IPS DF 6.9 (cell line): ENCODE measurements at regions not wholly inside any gene's neighbourhood (a gene's known extent, or its start where the extent isn't known, plus 50 kb on each side); places are given as distances from the start of the nearest gene placed in this dataset.

Source experiments
- DNase-seq: peaks from one replicate; pipeline ENCODE4 v3.0.0-alpha.2; 2013; ENCODE audit warnings: low read depth, low spot score
- H3K27ac ChIP-seq: one replicate; pipeline ENCODE4 v1.5.1; 2013; ENCODE audit warnings: low read length, control low read depth
- H3K27me3 ChIP-seq: 2 replicates; pipeline ENCODE4 v1.6.1; 2013; ENCODE audit warnings: mild to moderate bottlenecking, low read length; ENCODE audit not compliant: control insufficient read depth, insufficient read depth
- H3K36me3 ChIP-seq: 2 replicates; pipeline ENCODE4 v1.6.1; 2013; ENCODE audit warnings: low read length; ENCODE audit not compliant: control insufficient read depth, insufficient read depth
- H3K4me1 ChIP-seq: 2 replicates; pipeline ENCODE4 v1.6.1; 2013; ENCODE audit warnings: low read length; ENCODE audit not compliant: control insufficient read depth, insufficient read depth
- H3K4me3 ChIP-seq: 2 replicates; pipeline ENCODE4 v1.5.1; 2013; ENCODE audit warnings: mild to moderate bottlenecking, low read length
- H3K9me3 ChIP-seq: 2 replicates; pipeline ENCODE4 v1.6.1; 2013; ENCODE audit warnings: low read length, inconsistent platforms; ENCODE audit not compliant: control insufficient read depth, insufficient read depth
- WGBS: extraction: QIAGEN DNeasy Blood & Tissue Kit; methylation state at CpG from one replicate; pipeline ENCODE4 v1.1.7; 2013; ENCODE audit warnings: mixed read lengths, missing lambda C conversion rate; ENCODE audit not compliant: insufficient read length, insufficient coverage; 5-methylcytosine and 5-hydroxymethylcytosine counted together

GRCh38 chr21:15506086-15506485 is 223.7 kb upstream of the USP25 start:
- Histone ChIP-seq H3K27me3 (no peaks in the 10 kb centered on the region), H3K27ac (no peak overlapping the region), H3K4me1 (no peaks in the 10 kb centered on the region), H3K4me3 (no peak overlapping the region), H3K36me3 (no peaks in the 10 kb centered on the region), H3K9me3 (no peaks in the 10 kb centered on the region)
- WGBS, result 100% methylated on average over 1 of the region's 1 CpG
- DNase-seq, result no peak

- H3K4me3 ChIP-seq, result no peak overlapping the region
- H3K9me3 ChIP-seq, result no peaks in the 10 kb centered on the region
- H3K27ac ChIP-seq, result no peak overlapping the region
- WGBS, result 100% methylated on average over 2 of the region's 3 CpGs
- no peaks in the 10 kb centered on the region for H3K4me1 ChIP-seq
- no peaks in the 10 kb centered on the region for H3K27me3 ChIP-seq
- H3K36me3 ChIP-seq, result no peaks in the 10 kb centered on the region
- no peak for DNase-seq
Observed at GRCh38 chr21:15508554-15508953, 221.2 kb upstream of the USP25 start.

GRCh38 chr21:15514073-15514946 is 215.5 kb upstream of the USP25 start:
- no peaks in the 10 kb centered on the region for H3K9me3 ChIP-seq
- H3K4me3 ChIP-seq, result no peak overlapping the region
- no peak for DNase-seq
- no peaks in the 10 kb centered on the region for H3K27me3 ChIP-seq
- no peaks in the 10 kb centered on the region for H3K36me3 ChIP-seq
- no CpG with 5 or more reads among the region's 8 CpGs for WGBS
- no peak overlapping the region for H3K27ac ChIP-seq
- no peaks in the 10 kb centered on the region for H3K4me1 ChIP-seq

GRCh38 chr21:15515908-15516307 is 213.9 kb upstream of the USP25 start:
- Histone ChIP-seq H3K27ac (no peak overlapping the region), H3K27me3 (no peaks in the 10 kb centered on the region), H3K4me1 (no peaks in the 10 kb centered on the region), H3K4me3 (no peak overlapping the region), H3K36me3 (no peaks in the 10 kb centered on the region), H3K9me3 (no peaks in the 10 kb centered on the region)
- DNase-seq, result no peak
- no CpG with 5 or more reads among the region's 2 CpGs for WGBS

- H3K4me1 ChIP-seq, result no peaks in the 10 kb centered on the region
- DNase-seq, result no peak
- no peak overlapping the region for H3K4me3 ChIP-seq
- no peaks in the 10 kb centered on the region for H3K27me3 ChIP-seq
- H3K36me3 ChIP-seq, result no peaks in the 10 kb centered on the region
- no peak overlapping the region for H3K27ac ChIP-seq
- 0 out of 2 replicates have a peak, but pooled peaks cover 1% of the 10 kb centered on the region for H3K9me3 ChIP-seq
Observed at GRCh38 chr21:15517394-15517793, 212.4 kb upstream of the USP25 start.

- Histone ChIP-seq H3K4me1 (no peaks in the 10 kb centered on the region), H3K27me3 (no peaks in the 10 kb centered on the region), H3K27ac (no peak overlapping the region), H3K4me3 (no peak overlapping the region), H3K9me3 (0 out of 2 replicates have a peak, but pooled peaks cover 1% of the 10 kb centered on the region), H3K36me3 (no peaks in the 10 kb centered on the region)
- WGBS, result no CpG with 5 or more reads among the region's 4 CpGs
- DNase-seq, result no peak
Observed at GRCh38 chr21:15520811-15521643, 208.8 kb upstream of the USP25 start.

- no CpG with 5 or more reads among the region's 5 CpGs for WGBS
- H3K36me3 ChIP-seq, result no peaks in the 10 kb centered on the region
- DNase-seq, result no peak
- H3K9me3 ChIP-seq, result 0 out of 2 replicates have a peak, but pooled peaks cover 1% of the 10 kb centered on the region
- no peak overlapping the region for H3K4me3 ChIP-seq
- no peak overlapping the region for H3K27ac ChIP-seq
- no peaks in the 10 kb centered on the region for H3K4me1 ChIP-seq
- no peaks in the 10 kb centered on the region for H3K27me3 ChIP-seq
Observed at GRCh38 chr21:15521644-15522001, 208.2 kb upstream of the USP25 start.

GRCh38 chr21:15522148-15522547 is 207.6 kb upstream of the USP25 start:
- WGBS, result no CpG with 5 or more reads among the region's 5 CpGs
- Histone ChIP-seq H3K27ac (no peak overlapping the region), H3K27me3 (no peaks in the 10 kb centered on the region), H3K36me3 (no peaks in the 10 kb centered on the region), H3K4me1 (no peaks in the 10 kb centered on the region), H3K9me3 (0 out of 2 replicates have a peak, but pooled peaks cover 1% of the 10 kb centered on the region), H3K4me3 (no peak overlapping the region)
- no peak for DNase-seq

- Histone ChIP-seq H3K4me3 (no peak overlapping the region), H3K27me3 (no peaks in the 10 kb centered on the region), H3K4me1 (no peaks in the 10 kb centered on the region), H3K9me3 (0 out of 2 replicates have a peak, but pooled peaks cover 1% of the 10 kb centered on the region), H3K27ac (no peak overlapping the region), H3K36me3 (no peaks in the 10 kb centered on the region)
- DNase-seq, result no peak
Observed at GRCh38 chr21:15524855-15525254, 204.9 kb upstream of the USP25 start.

GRCh38 chr21:15526798-15527197 is 203.0 kb upstream of the USP25 start:
- H3K9me3 ChIP-seq, result 0 out of 2 replicates have a peak, but pooled peaks cover 1% of the 10 kb centered on the region
- no CpG with 5 or more reads among the region's 2 CpGs for WGBS
- no peaks in the 10 kb centered on the region for H3K4me1 ChIP-seq
- H3K27ac ChIP-seq, result no peak overlapping the region
- DNase-seq, result no peak
- H3K36me3 ChIP-seq, result no peaks in the 10 kb centered on the region
- no peak overlapping the region for H3K4me3 ChIP-seq
- no peaks in the 10 kb centered on the region for H3K27me3 ChIP-seq
